GM04503 (cell line): ENCODE measurements at regions not wholly inside any gene's neighbourhood (a gene's known extent, or its start where the extent isn't known, plus 50 kb on each side); places are given as distances from the start of the nearest gene placed in this dataset.
"Not testable (repeated sequence)": the region's sequence is repeated elsewhere in the genome, so short reads cannot be mapped to it uniquely, and the experiment has no call there.

Experiments
- DNase-seq: peaks from one replicate; pipeline ENCODE4 v3.0.0-alpha.2; 2012; ENCODE audit warnings: low read depth

GRCh38 chr13:76829572-76830327 lies 56.5 kb downstream of the KCTD12 start:
- DNase-seq = no peak

GRCh38 chr13:76828316-76828741 lies 57.9 kb downstream of the KCTD12 start:
- DNase-seq = no peak

DNA sequence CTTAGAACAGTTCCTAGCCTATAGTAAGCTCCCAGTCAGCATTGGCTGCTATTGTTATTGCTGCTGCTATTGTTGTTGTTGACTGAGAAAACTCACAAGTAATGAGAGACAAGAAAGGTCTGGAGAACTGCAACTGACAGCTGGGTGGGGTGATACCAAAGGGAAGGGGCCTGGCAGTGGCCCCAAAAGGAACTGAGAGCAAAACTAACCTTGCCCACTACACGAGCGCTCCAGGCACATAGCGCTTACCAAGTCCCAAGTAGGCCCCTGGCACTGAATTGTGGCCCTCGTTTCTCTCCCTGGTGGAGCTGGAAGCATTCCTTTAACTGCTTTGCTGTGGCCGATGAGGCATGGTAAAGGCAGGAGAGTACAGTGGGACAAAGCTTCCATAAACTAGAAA lies 59.7 kb downstream of the KCTD12 start:
- no peak for DNase-seq

GRCh38 chr13:76825430-76825829 lies 60.8 kb downstream of the KCTD12 start:
- DNase-seq = no peak

GRCh38 chr13:76823969-76824368 lies 62.2 kb downstream of the KCTD12 start:
- no peak for DNase-seq

DNA sequence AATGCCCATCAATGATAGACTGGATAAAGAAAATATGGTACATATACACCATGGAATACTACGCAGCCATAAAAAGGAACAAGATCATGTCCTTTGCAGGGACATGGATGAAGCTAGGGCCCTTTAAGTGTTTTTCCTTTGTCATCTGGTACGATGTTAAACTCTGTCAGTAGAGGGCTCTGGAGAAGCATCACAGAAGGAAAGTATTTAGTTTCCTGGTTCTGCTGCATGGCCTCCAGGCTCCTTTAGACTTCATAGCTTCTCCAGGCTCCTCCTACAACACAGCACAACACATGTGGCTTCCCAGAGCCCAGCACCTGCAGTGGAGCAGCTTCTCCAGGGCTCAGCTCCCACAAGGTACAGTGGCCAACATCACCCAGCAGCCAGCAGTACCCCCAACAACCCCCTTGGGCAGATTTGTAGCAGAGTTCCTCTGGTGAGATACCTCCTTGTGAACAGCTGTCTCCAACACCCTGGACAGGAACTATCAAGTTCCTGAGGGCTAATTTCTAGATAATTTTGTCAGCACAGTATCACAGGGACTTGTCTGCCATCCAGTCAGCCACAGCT lies 63.4 kb downstream of the KCTD12 start:
- no peak for DNase-seq

DNA sequence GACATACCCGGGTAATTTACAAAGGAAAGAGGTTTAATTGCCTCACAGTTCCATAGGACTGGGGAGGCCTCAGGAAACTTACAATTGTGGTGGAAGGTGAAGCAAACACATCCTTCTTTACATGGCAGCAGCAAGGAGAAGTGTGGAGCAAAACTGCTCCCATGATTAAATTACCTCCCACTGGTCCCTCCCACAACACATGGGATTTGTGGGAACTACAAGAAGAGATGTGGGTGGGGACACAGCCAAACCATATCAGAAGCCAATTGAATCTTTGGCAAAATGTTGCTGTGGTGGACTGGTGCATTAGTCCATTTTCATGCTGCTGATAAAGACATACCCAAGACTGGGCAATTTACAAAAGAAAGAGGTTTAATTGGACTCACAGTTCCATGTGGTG lies 65.0 kb downstream of the KCTD12 start:
- DNase-seq = not testable (repeated sequence)

DNA sequence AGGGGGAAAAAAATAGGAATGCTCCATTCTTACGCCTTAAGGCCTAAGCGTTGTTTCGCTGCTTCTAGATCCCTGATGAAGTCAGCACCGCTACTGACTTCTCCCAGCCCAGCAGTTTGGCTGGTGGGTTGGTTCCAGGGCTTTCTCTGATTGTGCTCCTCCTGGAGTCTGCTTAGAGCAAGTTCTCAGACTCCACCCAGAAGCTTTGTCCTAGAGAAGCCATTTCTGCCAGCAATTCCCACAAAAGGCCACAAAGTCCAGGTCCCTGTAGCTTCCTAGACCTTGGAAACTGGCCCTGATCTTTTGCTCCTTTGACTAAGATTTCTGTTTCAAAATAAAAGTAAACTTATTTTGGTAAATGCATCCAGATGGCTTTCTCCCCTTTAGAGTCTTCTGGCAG lies 65.4 kb downstream of the KCTD12 start:
- DNase-seq = no peak

- no peak for DNase-seq
These were observed 69.8 kb downstream of the KCTD12 start for GRCh38 chr13:76816394-76816793.

DNA sequence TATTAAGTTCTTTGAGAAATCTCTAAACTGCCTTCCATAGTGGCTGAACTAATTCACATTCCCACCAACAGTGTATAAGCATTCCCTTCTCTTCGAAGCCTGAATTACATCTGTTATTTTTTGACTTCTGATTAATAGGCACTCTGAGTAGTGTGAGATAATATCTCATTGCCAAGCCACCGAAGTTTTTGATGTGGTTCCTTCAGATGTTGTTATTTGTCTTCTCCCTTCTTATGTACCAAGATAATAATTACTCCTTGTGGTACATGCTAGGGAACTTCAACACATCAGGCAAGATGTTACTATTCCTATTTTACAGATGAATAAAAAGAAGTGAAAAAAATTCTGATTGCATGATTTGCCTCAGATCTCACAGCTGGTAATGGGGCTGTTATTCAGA lies 70.9 kb downstream of the KCTD12 start:
- DNase-seq = no peak

GRCh38 chr13:76813891-76814290 lies 72.3 kb downstream of the KCTD12 start:
- DNase-seq = no peak

DNA sequence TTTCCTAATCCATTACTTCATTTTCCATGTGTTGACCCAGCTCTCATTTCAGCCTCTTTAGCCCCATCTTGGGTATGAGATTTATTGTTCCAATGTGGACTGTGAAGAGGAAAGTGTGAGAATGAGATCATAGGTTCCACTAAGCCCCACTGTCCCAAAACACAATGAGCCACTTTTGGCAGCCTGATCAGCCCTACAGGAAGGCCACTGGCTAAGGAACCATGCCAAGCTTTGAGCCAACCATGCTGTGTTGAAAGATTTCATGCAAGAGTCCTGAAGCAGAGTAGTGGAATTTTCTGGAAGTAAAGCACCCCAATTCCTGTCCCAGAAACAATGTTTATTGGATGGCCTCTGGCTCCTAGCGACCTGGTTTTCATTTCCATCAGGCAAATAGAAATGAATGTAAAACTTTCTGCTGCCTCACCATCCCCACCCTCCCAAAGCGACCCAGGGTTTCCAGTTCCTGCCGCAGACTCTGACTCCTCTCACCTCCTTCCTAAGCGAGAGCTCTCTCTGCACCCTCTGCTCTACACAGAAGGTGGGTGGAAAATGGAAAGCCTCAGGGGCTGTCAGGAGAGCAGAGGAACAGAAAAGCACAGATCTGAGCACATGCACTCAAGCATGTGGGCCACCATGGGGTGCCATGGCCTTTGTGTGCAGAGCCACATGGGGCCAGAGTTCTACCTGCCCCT lies 73.1 kb downstream of the KCTD12 start:
- DNase-seq = no peak

DNA sequence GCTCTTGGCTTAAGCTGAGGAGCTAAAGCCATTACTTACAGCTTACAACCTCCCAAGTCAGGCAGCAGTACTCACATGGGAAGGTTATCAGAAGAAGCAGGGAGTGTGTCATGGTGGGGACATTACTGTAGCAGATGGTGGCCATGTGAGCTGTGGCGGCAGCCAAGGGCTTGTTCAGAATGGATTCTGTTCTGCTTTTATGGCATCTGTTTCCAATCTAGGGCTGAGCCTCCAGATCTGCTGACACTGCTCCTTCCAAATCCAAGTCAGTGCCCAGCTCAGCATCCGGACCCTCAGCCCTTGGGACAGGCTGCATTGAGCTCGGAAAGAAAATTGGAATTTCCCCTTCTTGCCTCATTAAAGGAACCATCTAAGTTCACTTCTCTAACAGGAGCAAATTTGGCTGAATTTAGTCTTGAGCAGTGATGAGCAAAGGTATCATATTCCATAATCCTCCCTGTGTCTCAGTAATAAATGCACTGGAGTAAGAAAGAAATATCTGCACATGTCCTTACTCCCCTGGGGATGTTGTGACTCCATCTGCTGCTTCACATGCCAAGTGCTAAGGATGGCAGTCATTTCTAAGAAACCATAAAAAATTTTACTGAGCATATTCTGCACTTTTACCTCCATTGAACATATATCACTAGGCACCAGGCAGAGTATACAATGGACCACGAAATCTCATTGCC lies 73.9 kb downstream of the KCTD12 start:
- peak; percentile 59 for DNase-seq

DNA sequence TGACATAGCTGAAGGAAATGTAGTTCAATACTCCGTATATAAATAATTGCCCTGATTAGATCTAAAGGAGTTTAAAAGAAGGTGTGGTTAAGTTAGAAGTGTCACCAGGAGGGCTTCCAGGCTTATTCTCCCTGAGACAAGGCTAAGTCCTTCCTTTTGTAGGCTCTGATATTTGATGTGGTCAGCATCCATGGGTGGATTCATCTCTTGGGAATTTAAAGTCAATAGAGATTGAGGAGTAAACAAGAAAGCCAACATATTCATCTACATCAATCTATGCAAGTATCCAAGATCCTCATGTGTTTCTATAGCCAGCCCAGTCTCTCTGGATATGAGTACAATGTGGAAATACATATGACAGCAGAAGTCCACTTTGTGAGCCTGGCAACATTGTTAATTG lies 76.8 kb downstream of the KCTD12 start:
- DNase-seq = no peak

- DNase-seq = no peak
These were observed 77.3 kb downstream of the KCTD12 start for GRCh38 chr13:76808927-76809326.

DNA sequence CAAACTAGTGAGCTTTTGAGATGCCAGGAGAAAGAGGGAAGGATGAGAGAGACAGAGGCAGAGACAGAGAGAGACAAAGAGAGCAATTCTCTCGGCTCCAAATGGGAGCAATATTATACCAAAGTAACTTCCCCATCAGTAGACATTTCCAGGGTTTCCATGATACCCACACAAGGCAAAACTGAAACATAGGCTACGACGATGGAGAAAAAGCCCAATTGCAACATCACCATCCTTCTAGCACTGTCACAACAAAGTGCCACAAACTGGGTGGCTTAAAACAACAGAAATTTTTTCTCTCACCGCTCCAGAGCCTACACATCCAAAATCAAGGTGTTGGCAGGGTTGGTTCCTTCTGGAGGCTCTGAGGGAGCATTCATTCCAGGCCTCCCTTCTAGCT lies 81.4 kb downstream of the KCTD12 start:
- no peak for DNase-seq

- DNase-seq = no peak
These were observed 82.4 kb downstream of the KCTD12 start for GRCh38 chr13:76803831-76804230.

DNA sequence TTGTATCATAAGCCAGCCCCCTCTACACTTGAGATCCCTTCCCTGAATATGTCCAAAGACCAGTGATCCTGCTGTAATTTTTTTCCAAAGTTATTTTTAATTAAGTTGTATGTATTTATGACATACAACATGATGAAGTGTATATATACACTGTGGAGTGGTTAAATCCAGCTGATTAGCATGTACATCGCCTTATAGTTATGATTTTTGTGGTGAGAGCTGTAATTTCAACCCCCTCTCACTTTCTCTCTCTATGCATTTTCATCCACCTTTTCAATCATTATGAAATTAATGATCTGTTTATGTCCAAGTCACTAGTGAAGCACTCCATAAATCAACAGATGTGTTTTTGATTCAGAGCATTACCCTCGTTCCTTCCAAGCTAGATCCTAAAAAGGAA lies 85.3 kb downstream of the KCTD12 start:
- DNase-seq = no peak

GRCh38 chr13:76799696-76800095 lies 86.5 kb downstream of the KCTD12 start:
- no peak for DNase-seq

- DNase-seq = no peak
These were observed 88.2 kb downstream of the KCTD12 start for GRCh38 chr13:76798037-76798436.

GRCh38 chr13:76797361-76797760 lies 88.8 kb downstream of the KCTD12 start:
- no peak for DNase-seq

GRCh38 chr13:76796851-76797250 lies 89.4 kb downstream of the KCTD12 start:
- DNase-seq = no peak
